GM12873 (cell line): ENCODE measurements at regions not wholly inside any gene's neighbourhood (a gene's known extent, or its start where the extent isn't known, plus 50 kb on each side); places are given as distances from the start of the nearest gene placed in this dataset.

Experiments used
- TF ChIP-seq, protein P1 (sequence below): IDR thresholded peaks from 2 replicates; pipeline ENCODE4 v1.5.1; 2012; ENCODE audit warnings: low read depth, mild to moderate bottlenecking, moderate library complexity, low read length, control low read depth; ENCODE audit not compliant: insufficient read depth; ENCODE audit errors: missing control alignments

DNA sequence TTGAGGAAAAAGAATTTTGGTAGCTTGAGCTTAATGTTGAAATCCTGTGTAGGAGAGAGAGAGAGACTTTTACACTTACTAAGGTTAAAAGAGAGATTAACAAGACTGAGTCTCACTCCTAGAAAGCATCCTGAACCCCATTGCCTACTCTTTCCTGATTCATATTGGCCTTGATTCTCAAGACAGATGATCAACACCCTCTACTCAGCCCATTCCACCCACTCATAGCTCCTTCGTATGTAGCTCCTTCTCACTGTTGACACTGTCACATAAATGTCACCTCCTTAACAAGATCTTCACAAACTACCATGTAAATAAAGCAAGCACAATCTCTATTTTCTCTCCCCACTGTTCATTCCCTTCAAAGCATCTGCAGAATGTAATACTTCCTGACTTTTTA, 574.6 kb upstream of the LMCD1 start:
- TF ChIP-seq, protein P1, sequence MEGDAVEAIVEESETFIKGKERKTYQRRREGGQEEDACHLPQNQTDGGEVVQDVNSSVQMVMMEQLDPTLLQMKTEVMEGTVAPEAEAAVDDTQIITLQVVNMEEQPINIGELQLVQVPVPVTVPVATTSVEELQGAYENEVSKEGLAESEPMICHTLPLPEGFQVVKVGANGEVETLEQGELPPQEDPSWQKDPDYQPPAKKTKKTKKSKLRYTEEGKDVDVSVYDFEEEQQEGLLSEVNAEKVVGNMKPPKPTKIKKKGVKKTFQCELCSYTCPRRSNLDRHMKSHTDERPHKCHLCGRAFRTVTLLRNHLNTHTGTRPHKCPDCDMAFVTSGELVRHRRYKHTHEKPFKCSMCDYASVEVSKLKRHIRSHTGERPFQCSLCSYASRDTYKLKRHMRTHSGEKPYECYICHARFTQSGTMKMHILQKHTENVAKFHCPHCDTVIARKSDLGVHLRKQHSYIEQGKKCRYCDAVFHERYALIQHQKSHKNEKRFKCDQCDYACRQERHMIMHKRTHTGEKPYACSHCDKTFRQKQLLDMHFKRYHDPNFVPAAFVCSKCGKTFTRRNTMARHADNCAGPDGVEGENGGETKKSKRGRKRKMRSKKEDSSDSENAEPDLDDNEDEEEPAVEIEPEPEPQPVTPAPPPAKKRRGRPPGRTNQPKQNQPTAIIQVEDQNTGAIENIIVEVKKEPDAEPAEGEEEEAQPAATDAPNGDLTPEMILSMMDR = no peak

- TF ChIP-seq, protein P1 = no peak
Observed at GRCh38 chr3:7927864-7928263, 573.8 kb upstream of the LMCD1 start.

DNA sequence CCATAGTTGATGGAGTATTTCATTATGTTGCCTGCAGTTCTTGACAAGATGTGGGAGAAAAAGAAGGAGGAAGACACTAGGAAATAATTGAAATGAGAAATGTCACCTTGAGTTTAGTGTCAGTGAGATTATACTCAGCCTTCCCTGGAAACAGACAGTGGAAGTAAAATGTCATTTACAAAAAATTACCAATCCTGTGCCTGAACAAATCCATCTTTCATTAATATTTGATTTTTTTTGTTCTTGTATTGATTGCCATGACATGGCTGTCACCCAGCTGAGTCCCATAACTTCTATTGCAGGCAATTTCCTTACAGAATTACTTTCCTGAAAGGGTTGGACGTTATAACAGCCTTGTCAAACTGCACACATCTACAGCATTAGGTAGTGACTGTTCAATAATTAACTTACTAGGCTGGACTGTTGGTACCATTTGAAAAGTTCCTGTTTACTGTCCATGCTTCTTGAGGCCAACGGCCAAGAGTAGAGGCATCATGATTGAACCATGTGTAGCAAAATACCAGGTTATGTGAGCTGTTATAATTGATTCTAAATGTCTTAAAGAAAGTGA, 572.2 kb upstream of the LMCD1 start:
- TF ChIP-seq, protein P1 = no peak

DNA sequence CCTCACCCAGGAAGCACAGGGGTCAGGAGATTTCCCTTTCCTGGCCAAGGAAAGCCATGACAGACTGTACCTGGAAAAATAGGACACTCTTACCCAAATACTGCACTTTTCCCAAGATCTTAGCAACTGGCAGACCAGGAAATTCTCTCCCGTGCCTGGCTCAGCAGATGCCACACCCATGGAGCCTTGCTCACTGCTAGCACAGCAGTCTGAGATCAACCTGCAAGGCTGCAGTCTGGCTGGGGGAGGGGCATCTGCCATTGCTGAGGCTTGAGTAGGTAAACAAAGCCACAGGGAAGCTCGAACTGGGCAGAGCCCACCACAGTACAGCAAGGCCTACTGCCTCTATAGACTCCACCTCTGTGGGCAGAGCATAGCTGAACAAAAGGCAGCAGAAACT, 567.3 kb upstream of the LMCD1 start:
- TF ChIP-seq, protein P1 = no peak

DNA sequence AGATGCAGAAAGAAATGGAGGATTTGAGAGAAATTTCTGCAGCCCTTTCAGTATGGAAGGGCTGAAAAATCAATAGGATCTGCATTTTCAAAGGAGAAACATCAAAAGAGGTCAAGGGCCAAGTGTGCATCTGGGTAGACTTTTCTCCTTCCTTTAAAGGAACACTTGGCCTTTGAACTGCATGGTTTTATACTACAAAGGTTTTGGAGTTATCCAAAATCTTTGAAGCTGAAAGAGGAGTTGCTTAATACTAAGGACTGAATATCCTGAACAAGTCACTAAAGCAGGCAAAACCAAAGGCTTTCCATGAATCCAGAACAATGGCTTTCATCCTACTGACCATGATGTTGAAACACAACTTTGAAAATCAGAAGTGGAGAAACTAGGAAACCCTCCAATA, 553.7 kb upstream of the LMCD1 start:
- TF ChIP-seq, protein P1 = no peak

GRCh38 chr3:7950890-7951289, 550.7 kb upstream of the LMCD1 start:
- TF ChIP-seq, protein P1 = no peak

DNA sequence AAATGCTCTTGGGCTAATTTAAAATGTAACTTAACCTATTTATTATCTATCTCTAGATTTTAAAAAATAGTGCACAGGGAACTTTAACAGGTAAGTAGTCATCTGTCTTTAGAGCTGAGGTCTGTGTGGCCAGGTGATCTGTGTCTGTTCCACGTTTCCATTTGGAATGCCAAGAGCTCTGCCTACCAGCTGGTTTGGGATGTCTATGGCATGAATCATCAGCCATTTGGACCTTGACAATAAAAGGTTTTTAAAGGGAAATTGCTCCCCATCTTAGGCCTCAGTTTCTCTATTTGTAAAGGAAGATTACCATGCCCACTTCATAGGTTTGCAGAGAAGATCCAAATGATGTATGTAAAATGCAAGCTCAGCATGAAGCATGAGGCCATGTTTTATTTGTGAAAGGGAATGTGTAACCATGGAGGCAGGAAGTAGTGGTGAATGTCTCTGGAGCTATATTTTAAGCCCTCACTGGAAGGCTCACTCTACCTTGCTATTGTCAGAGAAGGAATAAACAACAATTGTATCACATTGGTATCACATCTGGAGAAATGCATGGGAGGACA, 548.1 kb upstream of the LMCD1 start:
- TF ChIP-seq, protein P1 = no peak
